HG03175 (cell line): ENCODE measurements at regions not wholly inside any gene's neighbourhood (a gene's known extent, or its start where the extent isn't known, plus 50 kb on each side); places are given as distances from the start of the nearest gene placed in this dataset.

Experiments used
- ATAC-seq: cut with Tn5 transposase; IDR thresholded peaks from one replicate; pipeline ENCODE4 v1.9.1; 2021; ENCODE audit warnings: mild to moderate bottlenecking, moderate library complexity; ENCODE audit not compliant: unreplicated experiment

- ATAC-seq = no peak
These were observed 480.0 kb downstream of the PTPRU start for GRCh38 chr1:29716306-29716705.

- ATAC-seq = no peak
These were observed 477.5 kb downstream of the PTPRU start for GRCh38 chr1:29713857-29714256.

- ATAC-seq = no peak
These were observed 476.5 kb downstream of the PTPRU start for GRCh38 chr1:29712801-29713200.

- no peak for ATAC-seq
These were observed 475.9 kb downstream of the PTPRU start for GRCh38 chr1:29712284-29712651.

- peak; percentile 62 for ATAC-seq
These were observed 475.4 kb downstream of the PTPRU start for GRCh38 chr1:29711582-29712283.

GRCh38 chr1:29709704-29710280, 473.5 kb downstream of the PTPRU start:
- no peak for ATAC-seq

- no peak for ATAC-seq
These were observed 472.7 kb downstream of the PTPRU start for GRCh38 chr1:29708796-29709703.

GRCh38 chr1:29708381-29708780, 472.1 kb downstream of the PTPRU start:
- no peak for ATAC-seq

GRCh38 chr1:29707796-29708195, 471.5 kb downstream of the PTPRU start:
- no peak for ATAC-seq

GRCh38 chr1:29706936-29707335, 470.6 kb downstream of the PTPRU start:
- no peak for ATAC-seq

GRCh38 chr1:29704430-29704829, 468.1 kb downstream of the PTPRU start:
- ATAC-seq = no peak

- no peak for ATAC-seq
These were observed 467.5 kb downstream of the PTPRU start for GRCh38 chr1:29703596-29704370.

- ATAC-seq = no peak
These were observed 464.2 kb downstream of the PTPRU start for GRCh38 chr1:29700491-29700890.

- ATAC-seq = no peak
These were observed 462.3 kb downstream of the PTPRU start for GRCh38 chr1:29698626-29699025.

- ATAC-seq = no peak
These were observed 461.7 kb downstream of the PTPRU start for GRCh38 chr1:29698033-29698432.

- ATAC-seq = no peak
These were observed 461.1 kb downstream of the PTPRU start for GRCh38 chr1:29697391-29697780.

GRCh38 chr1:29696656-29697390, 460.5 kb downstream of the PTPRU start:
- no peak for ATAC-seq

- no peak for ATAC-seq
These were observed 459.5 kb downstream of the PTPRU start for GRCh38 chr1:29695803-29696202.

GRCh38 chr1:29695036-29695435, 458.7 kb downstream of the PTPRU start:
- no peak for ATAC-seq

- ATAC-seq = no peak
These were observed 455.2 kb downstream of the PTPRU start for GRCh38 chr1:29691499-29691898.
